SK-N-SH (cell line): ENCODE measurements at regions not wholly inside any gene's neighbourhood (a gene's known extent, or its start where the extent isn't known, plus 50 kb on each side); places are given as distances from the start of the nearest gene placed in this dataset.

Experiments
- CTCF ChIA-PET: fragments of 300-600, 350-600 bp; formaldehyde crosslinking; extraction: SDS; loops from one replicate; lab custom pipeline; 2021; lab: Yijun Ruan, JAX
- POLR2A ChIA-PET: fragments of 350-600 bp; sonication (Branson Sonifier 250); formaldehyde crosslinking; extraction: SDS; loops from one replicate; lab custom pipeline; 2020; ENCODE audit warnings: antibody characterized with exemption, inconsistent platforms; lab: Yijun Ruan, JAX
- DNase-seq: peaks from one replicate; pipeline ENCODE4 v3.0.0; 2012
- H2AFZ ChIP-seq: fragments of 200-600 bp; sonication (generic); 2 replicates; pipeline ENCODE4 v1.8.1; 2016; ENCODE audit warnings: antibody characterized with exemption, mild to moderate bottlenecking, low read depth
- H3F3A ChIP-seq: fragments of 200-600 bp; sonication (generic); replicated peaks from 2 replicates; pipeline ENCODE3; 2016; ENCODE audit warnings: antibody characterized with exemption, mild to moderate bottlenecking; ENCODE audit not compliant: insufficient read depth
- H3K27ac ChIP-seq, 2 experiments: fragments of 200-500 bp in 1 of 2; fragments of 200-600 bp in 1 of 2; sonication (Bioruptor generic) in 1 of 2; sonication (generic), shearing (Covaris generic) in 1 of 2; 2 replicates each; pipeline versions ENCODE4 v1.5.1 to v1.6.1; 2014 to 2016; ENCODE audit warnings: low read depth in 2 of 2, inconsistent platforms in 1 of 2, low read length in 1 of 2, mild to moderate bottlenecking in 1 of 2, mixed read lengths in 1 of 2
- H3K27me3 ChIP-seq: fragments of 200-600 bp; sonication (generic), shearing (Covaris generic); 2 replicates; pipeline ENCODE4 v1.6.1; 2016; ENCODE audit warnings: mixed run types; ENCODE audit not compliant: insufficient read depth
- H3K36me3 ChIP-seq, 2 experiments: fragments of 200-500 bp in 1 of 2; fragments of 200-600 bp in 1 of 2; sonication (Bioruptor generic) in 1 of 2; sonication (generic) in 1 of 2; replicated peaks in 1 of 2; 2 replicates each; pipeline versions ENCODE3 to v1.5.1; 2014 to 2016; ENCODE audit warnings: low read length in 1 of 2, mild to moderate bottlenecking in 1 of 2; ENCODE audit not compliant: insufficient read depth in 2 of 2, control insufficient read depth in 1 of 2
- H3K4me1 ChIP-seq, 2 experiments: fragments of 200-500 bp in 1 of 2; fragments of 200-600 bp in 1 of 2; sonication (Bioruptor generic) in 1 of 2; sonication (generic), shearing (Covaris generic) in 1 of 2; 2 replicates each; pipeline versions ENCODE4 v1.5.1 to v1.6.1; 2014 to 2016; ENCODE audit warnings: low read depth in 1 of 2, low read length in 1 of 2, mixed run types in 1 of 2; ENCODE audit not compliant: insufficient read depth in 2 of 2, control insufficient read depth in 1 of 2
- H3K4me2 ChIP-seq: fragments of 200-600 bp; sonication (generic), shearing (Covaris generic); 2 replicates; pipeline ENCODE4 v1.6.1; 2017; ENCODE audit warnings: mixed run types
- H3K4me3 ChIP-seq, 2 experiments: fragments of 200-500 bp in 1 of 2; fragments of 200-600 bp in 1 of 2; sonication (Bioruptor generic) in 1 of 2; sonication (generic), shearing (Covaris generic) in 1 of 2; 2 replicates each; pipeline versions ENCODE4 v1.5.1 to v1.8.1; 2014 to 2016; ENCODE audit warnings: low read depth in 2 of 2, inconsistent platforms in 1 of 2, low read length in 1 of 2, mild to moderate bottlenecking in 1 of 2, mixed read lengths in 1 of 2, moderate library complexity in 1 of 2
- H3K79me2 ChIP-seq: fragments of 200-600 bp; sonication (generic); 2 replicates; pipeline ENCODE4 v1.8.1; 2017; ENCODE audit warnings: mild to moderate bottlenecking; ENCODE audit not compliant: insufficient read depth
- H3K9ac ChIP-seq: fragments of 200-600 bp; sonication (generic); 2 replicates; pipeline ENCODE4 v1.6.1; 2017; ENCODE audit warnings: mixed run types
- H3K9me2 ChIP-seq: fragments of 200-600 bp; sonication (generic); 2 replicates; pipeline ENCODE4 v1.6.1; 2017; ENCODE audit warnings: mixed run types
- H3K9me3 ChIP-seq: fragments of 200-600 bp; sonication (generic); 2 replicates; pipeline ENCODE4 v1.6.1; 2017; ENCODE audit warnings: mixed run types, mild to moderate bottlenecking, moderate library complexity
- H4K20me1 ChIP-seq: fragments of 200-600 bp; sonication (generic); 2 replicates; pipeline ENCODE4 v1.6.1; 2017; ENCODE audit warnings: mild to moderate bottlenecking, mixed run types; ENCODE audit not compliant: insufficient read depth
- CHD2 ChIP-seq: fragments of 150-350 bp; IDR thresholded peaks from 2 replicates; pipeline ENCODE4 v1.6.1; 2018; ENCODE audit warnings: low read length; ENCODE audit not compliant: partially characterized antibody
- EZH2phosphoT487 ChIP-seq: fragments of 200-600 bp; sonication (generic); IDR thresholded peaks from 2 replicates; pipeline ENCODE4 v1.6.1; 2017; ENCODE audit warnings: low read depth, mixed run types, mild to moderate bottlenecking, antibody characterized with exemption, moderate library complexity, borderline replicate concordance
- FOXJ3 ChIP-seq: sonication (generic); formaldehyde crosslinking; IDR thresholded peaks from 2 replicates; pipeline ENCODE4 v1.5.1; 2020; ENCODE audit warnings: mild to moderate bottlenecking, missing genetic modification reagents
- FOXM1 ChIP-seq: IDR thresholded peaks from 2 replicates; pipeline ENCODE4 v1.4.0; 2012; ENCODE audit warnings: low read depth, mild to moderate bottlenecking
- MAX ChIP-seq: IDR thresholded peaks from 2 replicates; pipeline ENCODE4 v1.4.0; 2012; ENCODE audit warnings: low read depth
- MEF2A ChIP-seq: IDR thresholded peaks from 2 replicates; pipeline ENCODE4 v1.4.0; 2012; ENCODE audit warnings: low read depth, borderline replicate concordance
- MXI1 ChIP-seq: IDR thresholded peaks from 2 replicates; pipeline ENCODE4 v1.6.1; 2012; ENCODE audit warnings: mild to moderate bottlenecking, low read depth, low read length, improper control_type of control experiment
- NFIC ChIP-seq: IDR thresholded peaks from 2 replicates; pipeline ENCODE4 v1.4.0; 2012; ENCODE audit warnings: borderline replicate concordance
- RAD21 ChIP-seq: IDR thresholded peaks from 2 replicates; pipeline ENCODE4 v1.6.1; 2012; ENCODE audit warnings: mild to moderate bottlenecking, low read length
- RXRA ChIP-seq: IDR thresholded peaks from 2 replicates; pipeline ENCODE4 v1.4.0; 2012; ENCODE audit warnings: low read depth, mild to moderate bottlenecking, borderline replicate concordance
- SMC3 ChIP-seq: IDR thresholded peaks from 2 replicates; pipeline ENCODE4 v1.6.1; 2012; ENCODE audit warnings: low read depth, low read length, improper control_type of control experiment
- TAF1 ChIP-seq: IDR thresholded peaks from 2 replicates; pipeline ENCODE4 v1.6.1; 2012; ENCODE audit warnings: low read depth, mild to moderate bottlenecking, low read length, moderate library complexity, borderline replicate concordance
- TCF12 ChIP-seq: IDR thresholded peaks from 2 replicates; pipeline ENCODE4 v1.4.0; 2012
- TEAD4 ChIP-seq: IDR thresholded peaks from 2 replicates; pipeline ENCODE4 v1.4.0; 2012; ENCODE audit warnings: mild to moderate bottlenecking, borderline replicate concordance; ENCODE audit not compliant: insufficient read depth
- USF1 ChIP-seq: IDR thresholded peaks from 2 replicates; pipeline ENCODE4 v1.4.0; 2012; ENCODE audit warnings: low read depth, borderline replicate concordance
- YY1 ChIP-seq: IDR thresholded peaks from 2 replicates; pipeline ENCODE4 v1.4.0; 2012; ENCODE audit warnings: low read depth, mild to moderate bottlenecking
- ZBTB33 ChIP-seq: IDR thresholded peaks from 2 replicates; pipeline ENCODE4 v1.4.0; 2012; ENCODE audit warnings: low read depth, borderline replicate concordance
- WGBS: methylation state at CpG from one replicate; pipeline ENCODE4 v1.1.6; 2017; ENCODE audit warnings: low lambda C conversion rate; 5-methylcytosine and 5-hydroxymethylcytosine counted together
- TF ChIP-seq, protein P1 (sequence below): fragments of 150-350 bp; IDR thresholded peaks from 2 replicates; pipeline ENCODE4 v1.6.1; 2016; ENCODE audit warnings: mild to moderate bottlenecking, low read depth, low read length
- TF ChIP-seq, protein P2 (sequence below): IDR thresholded peaks from 2 replicates; pipeline ENCODE4 v1.6.1; 2012; ENCODE audit warnings: mild to moderate bottlenecking, low read depth, low read length, moderate library complexity
- TF ChIP-seq, protein P3 (sequence below): fragments of 200-600 bp; sonication (generic); IDR thresholded peaks from 2 replicates; pipeline ENCODE4 v1.6.1; 2017; ENCODE audit warnings: antibody characterized with exemption, mild to moderate bottlenecking, moderate library complexity

DNA sequence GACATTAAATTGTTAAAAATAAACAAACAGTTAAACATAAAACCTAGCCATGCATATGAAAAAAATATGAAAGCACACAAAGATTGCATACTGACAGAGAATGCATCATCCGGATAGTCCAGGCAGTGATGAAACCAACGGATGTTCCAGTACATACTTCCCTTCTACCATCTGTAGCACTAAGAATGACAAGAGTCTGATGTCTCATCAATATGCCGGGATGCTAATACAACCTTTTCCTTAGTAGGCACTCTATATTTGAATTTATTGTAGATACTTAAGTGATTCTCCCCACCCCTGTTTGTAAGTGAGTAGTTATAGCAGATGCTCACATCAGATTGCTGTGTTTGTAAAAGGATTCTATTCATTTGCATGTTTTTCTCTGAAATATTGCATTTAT is 571.2 kb upstream of the WWC1 start:
- no peak overlapping the region for H3K4me2 ChIP-seq
- WGBS, result 75% methylated on average over 3 of the region's 3 CpGs
- no peak overlapping the region for H3K9ac ChIP-seq
- ChIA-PET POLR2A (no interaction called here), CTCF (interaction anchor here (3.7 kb wide), 1 partner anchor 327 kb away, joined by 46 read pairs; no protein-coding TSS in a partner anchor)
- H3K27ac ChIP-seq, result no peak overlapping the region
- H2AFZ ChIP-seq, result no peak overlapping the region
- DNase-seq, result no peak
- no peaks in the 10 kb centered on the region for H3K27me3 ChIP-seq
- H4K20me1 ChIP-seq, result no peaks in the 10 kb centered on the region
- no peaks in the 10 kb centered on the region for H3K9me3 ChIP-seq
- TF ChIP-seq RAD21 (no peak), NFIC (no peak), MEF2A (no peak), MXI1 (no peak), TAF1 (no peak), TCF12 (no peak), FOXJ3 (CRISPR knock-in tag) (no peak), FOXM1 (no peak), TEAD4 (no peak), USF1 (no peak), RXRA (no peak), YY1 (no peak), SMC3 (no peak), MAX (no peak), CHD2 (no peak), ZBTB33 (no peak), EZH2phosphoT487 (no peak)
- TF ChIP-seq, protein P1, sequence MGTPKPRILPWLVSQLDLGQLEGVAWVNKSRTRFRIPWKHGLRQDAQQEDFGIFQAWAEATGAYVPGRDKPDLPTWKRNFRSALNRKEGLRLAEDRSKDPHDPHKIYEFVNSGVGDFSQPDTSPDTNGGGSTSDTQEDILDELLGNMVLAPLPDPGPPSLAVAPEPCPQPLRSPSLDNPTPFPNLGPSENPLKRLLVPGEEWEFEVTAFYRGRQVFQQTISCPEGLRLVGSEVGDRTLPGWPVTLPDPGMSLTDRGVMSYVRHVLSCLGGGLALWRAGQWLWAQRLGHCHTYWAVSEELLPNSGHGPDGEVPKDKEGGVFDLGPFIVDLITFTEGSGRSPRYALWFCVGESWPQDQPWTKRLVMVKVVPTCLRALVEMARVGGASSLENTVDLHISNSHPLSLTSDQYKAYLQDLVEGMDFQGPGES, result no peak
- TF ChIP-seq, protein P2, sequence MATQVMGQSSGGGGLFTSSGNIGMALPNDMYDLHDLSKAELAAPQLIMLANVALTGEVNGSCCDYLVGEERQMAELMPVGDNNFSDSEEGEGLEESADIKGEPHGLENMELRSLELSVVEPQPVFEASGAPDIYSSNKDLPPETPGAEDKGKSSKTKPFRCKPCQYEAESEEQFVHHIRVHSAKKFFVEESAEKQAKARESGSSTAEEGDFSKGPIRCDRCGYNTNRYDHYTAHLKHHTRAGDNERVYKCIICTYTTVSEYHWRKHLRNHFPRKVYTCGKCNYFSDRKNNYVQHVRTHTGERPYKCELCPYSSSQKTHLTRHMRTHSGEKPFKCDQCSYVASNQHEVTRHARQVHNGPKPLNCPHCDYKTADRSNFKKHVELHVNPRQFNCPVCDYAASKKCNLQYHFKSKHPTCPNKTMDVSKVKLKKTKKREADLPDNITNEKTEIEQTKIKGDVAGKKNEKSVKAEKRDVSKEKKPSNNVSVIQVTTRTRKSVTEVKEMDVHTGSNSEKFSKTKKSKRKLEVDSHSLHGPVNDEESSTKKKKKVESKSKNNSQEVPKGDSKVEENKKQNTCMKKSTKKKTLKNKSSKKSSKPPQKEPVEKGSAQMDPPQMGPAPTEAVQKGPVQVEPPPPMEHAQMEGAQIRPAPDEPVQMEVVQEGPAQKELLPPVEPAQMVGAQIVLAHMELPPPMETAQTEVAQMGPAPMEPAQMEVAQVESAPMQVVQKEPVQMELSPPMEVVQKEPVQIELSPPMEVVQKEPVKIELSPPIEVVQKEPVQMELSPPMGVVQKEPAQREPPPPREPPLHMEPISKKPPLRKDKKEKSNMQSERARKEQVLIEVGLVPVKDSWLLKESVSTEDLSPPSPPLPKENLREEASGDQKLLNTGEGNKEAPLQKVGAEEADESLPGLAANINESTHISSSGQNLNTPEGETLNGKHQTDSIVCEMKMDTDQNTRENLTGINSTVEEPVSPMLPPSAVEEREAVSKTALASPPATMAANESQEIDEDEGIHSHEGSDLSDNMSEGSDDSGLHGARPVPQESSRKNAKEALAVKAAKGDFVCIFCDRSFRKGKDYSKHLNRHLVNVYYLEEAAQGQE, result no peak
- TF ChIP-seq, protein P3, sequence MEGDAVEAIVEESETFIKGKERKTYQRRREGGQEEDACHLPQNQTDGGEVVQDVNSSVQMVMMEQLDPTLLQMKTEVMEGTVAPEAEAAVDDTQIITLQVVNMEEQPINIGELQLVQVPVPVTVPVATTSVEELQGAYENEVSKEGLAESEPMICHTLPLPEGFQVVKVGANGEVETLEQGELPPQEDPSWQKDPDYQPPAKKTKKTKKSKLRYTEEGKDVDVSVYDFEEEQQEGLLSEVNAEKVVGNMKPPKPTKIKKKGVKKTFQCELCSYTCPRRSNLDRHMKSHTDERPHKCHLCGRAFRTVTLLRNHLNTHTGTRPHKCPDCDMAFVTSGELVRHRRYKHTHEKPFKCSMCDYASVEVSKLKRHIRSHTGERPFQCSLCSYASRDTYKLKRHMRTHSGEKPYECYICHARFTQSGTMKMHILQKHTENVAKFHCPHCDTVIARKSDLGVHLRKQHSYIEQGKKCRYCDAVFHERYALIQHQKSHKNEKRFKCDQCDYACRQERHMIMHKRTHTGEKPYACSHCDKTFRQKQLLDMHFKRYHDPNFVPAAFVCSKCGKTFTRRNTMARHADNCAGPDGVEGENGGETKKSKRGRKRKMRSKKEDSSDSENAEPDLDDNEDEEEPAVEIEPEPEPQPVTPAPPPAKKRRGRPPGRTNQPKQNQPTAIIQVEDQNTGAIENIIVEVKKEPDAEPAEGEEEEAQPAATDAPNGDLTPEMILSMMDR, result no peak
- no peaks in the 10 kb centered on the region for H3F3A ChIP-seq
- no peak overlapping the region for H3K4me3 ChIP-seq
- H3K4me1 ChIP-seq, result peaks cover 0 to 4% of the 10 kb centered on the region in 2 experiments; a peak in 2 of 4 replicates
- no peaks in the 10 kb centered on the region for H3K79me2 ChIP-seq
- no peaks in the 10 kb centered on the region for H3K9me2 ChIP-seq
- H3K36me3 ChIP-seq, result no peaks in the 10 kb centered on the region
